ENCODE measurements at regions not wholly inside any gene's neighbourhood (a gene's known extent, or its start where the extent isn't known, plus 50 kb on each side); places are given as distances from the start of the nearest gene placed in this dataset.

DNA sequence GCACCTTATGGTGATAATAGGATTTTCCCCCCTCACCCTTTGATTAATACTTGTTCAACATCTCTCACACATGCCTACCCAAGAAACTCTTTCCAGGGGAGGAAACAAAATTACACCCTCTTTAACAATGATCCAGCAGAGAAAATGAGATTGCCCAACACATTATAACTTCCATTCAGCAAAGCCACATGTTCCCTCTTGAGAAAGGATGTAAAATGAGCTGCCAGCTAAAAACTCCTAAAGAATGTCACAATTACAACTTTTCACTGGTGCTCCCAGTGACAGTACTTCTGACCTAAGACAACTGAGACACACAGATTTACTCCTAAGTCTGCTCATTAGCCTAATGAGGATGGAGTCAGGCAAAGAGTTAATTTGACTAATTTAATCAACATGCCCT lies 621.4 kb downstream of the DIAPH3 start:
- TF ChIP-seq CTCF (IDR thresholded peaks at IDR 0.05; ENCODE audit: low read length) = no peak
- TF ChIP-seq EZH2 (optimal IDR thresholded peaks at IDR 0.05; ENCODE audit: low read depth, low read length) = no peak
